22Rv1 (cell line): ENCODE measurements at regions not wholly inside any gene's neighbourhood (a gene's known extent, or its start where the extent isn't known, plus 50 kb on each side); places are given as distances from the start of the nearest gene placed in this dataset.
A peak's percentile ranks its signal among the peaks of the same experiment; 100 is the strongest.
"Not testable (repeated sequence)": the region's sequence is repeated elsewhere in the genome, so short reads cannot be mapped to it uniquely, and the experiment has no call there.

Source experiments
- H3K27ac ChIP-seq: fragments of 450-650 bp; 2 replicates; pipeline ENCODE4 v1.5.1; 2017
- CTCF ChIP-seq: fragments of 450-650 bp; IDR thresholded peaks from 2 replicates; pipeline ENCODE4 v1.5.1; 2017; ENCODE audit warnings: mild to moderate bottlenecking
- ZFX ChIP-seq: fragments of 450-650 bp; IDR thresholded peaks from 2 replicates; pipeline ENCODE4 v1.6.1; 2017; ENCODE audit warnings: antibody characterized with exemption, borderline replicate concordance

DNA sequence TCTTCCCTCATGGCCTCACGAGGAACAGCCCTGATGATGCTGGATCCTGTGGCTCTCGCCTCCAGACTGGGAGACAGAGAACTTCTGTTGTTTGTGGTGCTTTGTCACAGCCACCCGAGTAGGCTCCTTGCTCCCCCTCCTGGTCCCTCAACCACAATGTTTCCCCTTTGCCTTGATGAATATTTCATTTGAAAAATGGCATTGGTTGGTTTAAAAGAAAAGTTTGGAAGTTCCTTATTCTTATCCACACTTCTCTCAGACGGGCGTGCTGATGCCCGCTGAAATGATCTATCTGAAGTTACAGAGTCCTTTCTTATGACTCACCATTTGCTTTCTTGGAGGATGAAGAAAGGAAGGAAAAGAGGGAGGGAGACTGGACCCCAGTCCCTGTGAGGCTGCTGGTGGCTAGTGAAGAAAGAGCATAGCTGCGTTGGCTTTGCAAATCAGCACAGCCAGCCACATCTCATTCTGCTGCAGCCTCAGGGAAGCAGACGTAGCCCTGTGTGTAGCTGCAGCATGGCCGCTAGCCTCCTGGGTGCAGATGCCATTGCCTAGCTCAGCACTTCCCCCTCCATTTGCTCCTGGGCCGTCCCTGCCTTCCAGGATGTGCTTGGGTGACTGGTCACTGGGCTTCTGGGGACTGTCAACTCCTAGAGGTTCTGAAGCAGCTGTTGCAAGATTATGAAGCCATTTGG lies 185.9 kb downstream of the ERCC6L2 start:
- TF ChIP-seq ZFX = no peak
- peak; percentile 29 for TF ChIP-seq CTCF
- H3K27ac ChIP-seq = no peak overlapping the region

DNA sequence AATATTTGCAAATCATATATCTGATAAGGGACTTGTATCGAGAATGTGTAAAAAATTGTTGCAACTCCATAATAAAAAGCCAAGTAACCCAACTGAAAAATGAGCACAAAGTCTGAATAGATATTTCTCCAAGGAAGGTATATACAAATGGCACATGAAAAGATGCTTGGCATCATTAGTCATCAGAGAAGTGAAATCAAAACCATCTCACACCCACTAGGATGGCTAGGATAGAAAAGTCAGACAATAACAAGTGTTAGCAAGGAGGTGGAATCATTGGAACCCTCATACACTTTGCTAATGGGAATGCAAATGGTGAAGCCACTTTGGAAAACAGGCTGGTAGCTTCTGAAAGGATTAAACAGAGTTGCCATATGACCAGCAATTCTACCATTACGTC lies 182.7 kb downstream of the ERCC6L2 start:
- TF ChIP-seq CTCF = no peak
- TF ChIP-seq ZFX = no peak
- no peak overlapping the region for H3K27ac ChIP-seq

DNA sequence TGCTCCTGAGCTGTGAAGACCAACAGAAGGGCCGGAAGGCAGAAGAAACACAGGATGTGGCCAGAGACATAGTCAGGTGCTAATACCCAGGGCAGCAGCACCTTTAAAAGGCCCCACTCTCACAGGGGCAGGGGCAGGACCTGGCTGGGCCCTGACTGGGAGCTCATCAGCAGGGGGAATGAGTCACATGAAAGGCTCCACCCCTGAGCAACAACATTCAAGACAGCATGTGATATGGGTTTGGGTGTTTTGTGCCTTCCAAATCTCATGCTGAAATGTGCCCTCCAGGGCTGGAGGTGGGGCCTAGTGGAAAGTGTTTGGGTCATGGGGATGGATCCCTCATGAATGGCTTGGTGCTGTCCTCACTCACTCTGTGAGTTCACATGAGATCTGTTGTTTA lies 181.7 kb downstream of the ERCC6L2 start:
- TF ChIP-seq CTCF (no peak), ZFX (no peak)
- no peak overlapping the region for H3K27ac ChIP-seq

DNA sequence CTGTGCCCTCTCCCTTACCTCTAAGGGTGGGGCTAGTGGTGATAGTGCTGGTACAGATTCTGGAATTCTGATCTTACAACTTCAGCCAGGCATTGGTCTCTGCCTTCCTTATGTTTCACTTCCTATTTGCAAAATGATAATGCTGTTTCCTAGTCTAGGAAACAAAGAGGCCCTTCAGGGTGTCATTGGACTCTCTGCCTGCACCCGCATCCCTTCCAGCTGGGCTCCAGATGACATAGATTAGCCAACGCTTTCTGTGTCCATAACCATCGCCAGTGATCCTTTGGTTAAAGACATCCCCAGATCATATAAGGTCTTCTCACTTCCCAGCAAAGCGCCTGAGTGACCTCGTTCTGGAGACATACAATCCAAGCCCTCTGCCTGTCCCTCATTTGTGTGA lies 180.7 kb downstream of the ERCC6L2 start:
- TF ChIP-seq CTCF = no peak
- no peak for TF ChIP-seq ZFX

GRCh38 chr9:96054248-96054647 lies 178.8 kb downstream of the ERCC6L2 start:
- H3K27ac ChIP-seq = not testable (repeated sequence)

More for the DNA sequence above, 180.7 kb downstream of the ERCC6L2 start:
- peak overlapping the region; percentile 46 for H3K27ac ChIP-seq

- TF ChIP-seq CTCF = no peak
- TF ChIP-seq ZFX = no peak
- H3K27ac ChIP-seq = no peak overlapping the region
These were observed 177.2 kb downstream of the ERCC6L2 start for GRCh38 chr9:96052686-96053085.

- no peak for TF ChIP-seq ZFX
- no peak for TF ChIP-seq CTCF
- H3K27ac ChIP-seq = no peak overlapping the region
These were observed 175.9 kb downstream of the ERCC6L2 start for GRCh38 chr9:96051423-96051822.

DNA sequence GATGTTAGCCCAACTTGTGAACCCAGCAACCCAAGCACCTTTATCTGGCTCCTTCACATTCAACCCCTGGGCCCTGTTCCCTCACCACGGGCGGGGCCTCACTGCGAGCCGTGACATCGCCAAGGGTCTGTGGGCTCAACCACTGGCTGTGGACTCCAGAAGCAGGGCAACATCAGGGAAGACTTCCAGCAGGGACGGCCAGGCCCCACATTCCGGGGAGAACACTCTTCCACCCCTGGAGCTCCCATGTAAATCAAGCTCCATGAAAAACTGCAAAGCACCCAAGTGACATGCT lies 175.3 kb downstream of the ERCC6L2 start:
- no peak overlapping the region for H3K27ac ChIP-seq

More for the DNA sequence above, 175.3 kb downstream of the ERCC6L2 start:
- TF ChIP-seq ZFX (no peak), CTCF (no peak)
